SK-N-SH (cell line): ENCODE measurements at regions not wholly inside any gene's neighbourhood (a gene's known extent, or its start where the extent isn't known, plus 50 kb on each side); places are given as distances from the start of the nearest gene placed in this dataset.

ENCODE experiments used
- CTCF ChIA-PET: fragments of 300-600, 350-600 bp; formaldehyde crosslinking; extraction: SDS; loops from one replicate; lab custom pipeline; 2021; lab: Yijun Ruan, JAX
- POLR2A ChIA-PET: fragments of 350-600 bp; sonication (Branson Sonifier 250); formaldehyde crosslinking; extraction: SDS; loops from one replicate; lab custom pipeline; 2020; ENCODE audit warnings: antibody characterized with exemption, inconsistent platforms; lab: Yijun Ruan, JAX
- DNase-seq: peaks from one replicate; pipeline ENCODE4 v3.0.0; 2012
- H2AFZ ChIP-seq: fragments of 200-600 bp; sonication (generic); 2 replicates; pipeline ENCODE4 v1.8.1; 2016; ENCODE audit warnings: antibody characterized with exemption, mild to moderate bottlenecking, low read depth
- H3F3A ChIP-seq: fragments of 200-600 bp; sonication (generic); replicated peaks from 2 replicates; pipeline ENCODE3; 2016; ENCODE audit warnings: antibody characterized with exemption, mild to moderate bottlenecking; ENCODE audit not compliant: insufficient read depth
- H3K27ac ChIP-seq, 2 experiments: fragments of 200-500 bp in 1 of 2; fragments of 200-600 bp in 1 of 2; sonication (Bioruptor generic) in 1 of 2; sonication (generic), shearing (Covaris generic) in 1 of 2; 2 replicates each; pipeline versions ENCODE4 v1.5.1 to v1.6.1; 2014 to 2016; ENCODE audit warnings: low read depth in 2 of 2, inconsistent platforms in 1 of 2, low read length in 1 of 2, mild to moderate bottlenecking in 1 of 2, mixed read lengths in 1 of 2
- H3K27me3 ChIP-seq: fragments of 200-600 bp; sonication (generic), shearing (Covaris generic); 2 replicates; pipeline ENCODE4 v1.6.1; 2016; ENCODE audit warnings: mixed run types; ENCODE audit not compliant: insufficient read depth
- H3K36me3 ChIP-seq, 2 experiments: fragments of 200-500 bp in 1 of 2; fragments of 200-600 bp in 1 of 2; sonication (Bioruptor generic) in 1 of 2; sonication (generic) in 1 of 2; replicated peaks in 1 of 2; 2 replicates each; pipeline versions ENCODE3 to v1.5.1; 2014 to 2016; ENCODE audit warnings: low read length in 1 of 2, mild to moderate bottlenecking in 1 of 2; ENCODE audit not compliant: insufficient read depth in 2 of 2, control insufficient read depth in 1 of 2
- H3K4me1 ChIP-seq, 2 experiments: fragments of 200-500 bp in 1 of 2; fragments of 200-600 bp in 1 of 2; sonication (Bioruptor generic) in 1 of 2; sonication (generic), shearing (Covaris generic) in 1 of 2; 2 replicates each; pipeline versions ENCODE4 v1.5.1 to v1.6.1; 2014 to 2016; ENCODE audit warnings: low read depth in 1 of 2, low read length in 1 of 2, mixed run types in 1 of 2; ENCODE audit not compliant: insufficient read depth in 2 of 2, control insufficient read depth in 1 of 2
- H3K4me2 ChIP-seq: fragments of 200-600 bp; sonication (generic), shearing (Covaris generic); 2 replicates; pipeline ENCODE4 v1.6.1; 2017; ENCODE audit warnings: mixed run types
- H3K4me3 ChIP-seq, 2 experiments: fragments of 200-500 bp in 1 of 2; fragments of 200-600 bp in 1 of 2; sonication (Bioruptor generic) in 1 of 2; sonication (generic), shearing (Covaris generic) in 1 of 2; 2 replicates each; pipeline versions ENCODE4 v1.5.1 to v1.8.1; 2014 to 2016; ENCODE audit warnings: low read depth in 2 of 2, inconsistent platforms in 1 of 2, low read length in 1 of 2, mild to moderate bottlenecking in 1 of 2, mixed read lengths in 1 of 2, moderate library complexity in 1 of 2
- H3K79me2 ChIP-seq: fragments of 200-600 bp; sonication (generic); 2 replicates; pipeline ENCODE4 v1.8.1; 2017; ENCODE audit warnings: mild to moderate bottlenecking; ENCODE audit not compliant: insufficient read depth
- H3K9ac ChIP-seq: fragments of 200-600 bp; sonication (generic); 2 replicates; pipeline ENCODE4 v1.6.1; 2017; ENCODE audit warnings: mixed run types
- H3K9me2 ChIP-seq: fragments of 200-600 bp; sonication (generic); 2 replicates; pipeline ENCODE4 v1.6.1; 2017; ENCODE audit warnings: mixed run types
- H3K9me3 ChIP-seq: fragments of 200-600 bp; sonication (generic); 2 replicates; pipeline ENCODE4 v1.6.1; 2017; ENCODE audit warnings: mixed run types, mild to moderate bottlenecking, moderate library complexity
- H4K20me1 ChIP-seq: fragments of 200-600 bp; sonication (generic); 2 replicates; pipeline ENCODE4 v1.6.1; 2017; ENCODE audit warnings: mild to moderate bottlenecking, mixed run types; ENCODE audit not compliant: insufficient read depth
- FOXJ3 ChIP-seq: sonication (generic); formaldehyde crosslinking; IDR thresholded peaks from 2 replicates; pipeline ENCODE4 v1.5.1; 2020; ENCODE audit warnings: mild to moderate bottlenecking, missing genetic modification reagents
- GABPA ChIP-seq: IDR thresholded peaks from 2 replicates; pipeline ENCODE4 v1.4.0; 2012; ENCODE audit warnings: low read depth, mild to moderate bottlenecking
- GATA2 ChIP-seq: sonication (generic); formaldehyde crosslinking; IDR thresholded peaks from 2 replicates; pipeline ENCODE4 v1.5.0; 2020; ENCODE audit warnings: mild to moderate bottlenecking, missing genetic modification reagents
- JUND ChIP-seq: IDR thresholded peaks from 2 replicates; pipeline ENCODE4 v1.4.0; 2012
- MEF2A ChIP-seq: IDR thresholded peaks from 2 replicates; pipeline ENCODE4 v1.4.0; 2012; ENCODE audit warnings: low read depth, borderline replicate concordance
- POLR2AphosphoS5 ChIP-seq: IDR thresholded peaks from 2 replicates; pipeline ENCODE4 v1.6.1; 2012; ENCODE audit warnings: low read depth, low read length
- RFX5 ChIP-seq: IDR thresholded peaks from 2 replicates; pipeline ENCODE4 v1.6.1; 2012; ENCODE audit warnings: mild to moderate bottlenecking, improper control_type of control experiment, low read length
- RXRA ChIP-seq: IDR thresholded peaks from 2 replicates; pipeline ENCODE4 v1.4.0; 2012; ENCODE audit warnings: low read depth, mild to moderate bottlenecking, borderline replicate concordance
- SMC3 ChIP-seq: IDR thresholded peaks from 2 replicates; pipeline ENCODE4 v1.6.1; 2012; ENCODE audit warnings: low read depth, low read length, improper control_type of control experiment
- YY1 ChIP-seq: IDR thresholded peaks from 2 replicates; pipeline ENCODE4 v1.4.0; 2012; ENCODE audit warnings: low read depth, mild to moderate bottlenecking
- WGBS: methylation state at CpG from one replicate; pipeline ENCODE4 v1.1.6; 2017; ENCODE audit warnings: low lambda C conversion rate; 5-methylcytosine and 5-hydroxymethylcytosine counted together
- TF ChIP-seq, protein P1 (sequence below): IDR thresholded peaks from 2 replicates; pipeline ENCODE4 v1.4.0; 2012; ENCODE audit warnings: low read depth, borderline replicate concordance
- TF ChIP-seq, protein P2 (sequence below): IDR thresholded peaks from 2 replicates; pipeline ENCODE4 v1.4.0; 2012; ENCODE audit warnings: low read depth
- TF ChIP-seq, protein P3 (sequence below): IDR thresholded peaks from 2 replicates; pipeline ENCODE4 v1.6.1; 2012; ENCODE audit warnings: mild to moderate bottlenecking, low read depth, low read length, moderate library complexity
- TF ChIP-seq, protein P4 (sequence below): fragments of 150-350 bp; IDR thresholded peaks from 2 replicates; pipeline ENCODE4 v1.6.1; 2016; ENCODE audit warnings: mild to moderate bottlenecking, low read depth, low read length

DNA sequence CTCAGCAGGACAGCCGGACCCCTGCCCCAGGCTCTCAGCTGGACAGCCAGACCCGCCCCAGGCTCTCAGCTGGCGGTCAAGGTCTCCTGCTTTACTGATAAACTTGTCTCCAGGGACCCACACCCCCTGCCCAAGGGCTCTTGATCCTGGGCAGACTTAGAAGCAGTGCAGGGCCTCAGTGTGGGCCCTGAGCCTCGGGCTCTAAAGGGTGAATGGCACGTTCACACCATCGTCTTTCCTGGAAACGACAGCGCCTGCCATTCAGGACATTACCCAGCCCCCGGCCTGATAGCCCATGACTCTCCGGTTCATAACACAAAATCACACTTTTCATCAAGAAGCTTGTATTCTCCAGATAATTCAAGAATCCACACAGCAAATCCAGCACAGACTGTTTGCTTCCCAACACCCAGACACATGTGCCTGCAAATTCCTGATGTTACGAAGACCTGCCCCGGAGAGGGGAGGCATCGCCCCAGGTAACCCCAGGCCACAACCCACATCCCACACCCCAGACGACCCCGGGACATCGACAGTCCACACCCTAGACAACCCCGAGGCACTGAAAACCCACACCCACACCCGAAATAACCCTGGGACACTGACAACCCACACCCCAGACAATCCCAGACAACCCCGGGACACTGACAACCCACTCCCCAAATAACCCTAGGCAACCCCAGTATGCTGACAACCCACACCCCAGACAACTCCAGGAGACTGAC, 136.8 kb downstream of the FAM53A start:
- no peaks in the 10 kb centered on the region for H3F3A ChIP-seq
- no peak overlapping the region for H3K27ac ChIP-seq
- H3K79me2 ChIP-seq, result no peaks in the 10 kb centered on the region
- no peaks in the 10 kb centered on the region for H3K36me3 ChIP-seq
- H3K27me3 ChIP-seq, result peaks cover 20% of the 10 kb centered on the region; the same call in 1 of the 2 replicates
- CTCF ChIA-PET, result interaction anchor here (0.6 to 3.0 kb wide), 6 partner anchors 13 to 82 kb away, joined by 3 to 35 read pairs (median 4); no protein-coding TSS in a partner anchor
- no peaks in the 10 kb centered on the region for H4K20me1 ChIP-seq
- H3K4me2 ChIP-seq, result no peak overlapping the region
- H3K4me1 ChIP-seq, result no peaks in the 10 kb centered on the region
- 27% methylated on average over 10 of the region's 19 CpGs for whole genome bisulfite sequencing
- TF ChIP-seq RFX5 (no peak), SMC3 (no peak), FOXJ3 (no peak), POLR2AphosphoS5 (no peak), GABPA (no peak)
- TF ChIP-seq, protein P1, sequence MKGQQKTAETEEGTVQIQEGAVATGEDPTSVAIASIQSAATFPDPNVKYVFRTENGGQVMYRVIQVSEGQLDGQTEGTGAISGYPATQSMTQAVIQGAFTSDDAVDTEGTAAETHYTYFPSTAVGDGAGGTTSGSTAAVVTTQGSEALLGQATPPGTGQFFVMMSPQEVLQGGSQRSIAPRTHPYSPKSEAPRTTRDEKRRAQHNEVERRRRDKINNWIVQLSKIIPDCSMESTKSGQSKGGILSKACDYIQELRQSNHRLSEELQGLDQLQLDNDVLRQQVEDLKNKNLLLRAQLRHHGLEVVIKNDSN, result no peak
- TF ChIP-seq, protein P2, sequence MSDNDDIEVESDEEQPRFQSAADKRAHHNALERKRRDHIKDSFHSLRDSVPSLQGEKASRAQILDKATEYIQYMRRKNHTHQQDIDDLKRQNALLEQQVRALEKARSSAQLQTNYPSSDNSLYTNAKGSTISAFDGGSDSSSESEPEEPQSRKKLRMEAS, result no peak
- TF ChIP-seq, protein P3, sequence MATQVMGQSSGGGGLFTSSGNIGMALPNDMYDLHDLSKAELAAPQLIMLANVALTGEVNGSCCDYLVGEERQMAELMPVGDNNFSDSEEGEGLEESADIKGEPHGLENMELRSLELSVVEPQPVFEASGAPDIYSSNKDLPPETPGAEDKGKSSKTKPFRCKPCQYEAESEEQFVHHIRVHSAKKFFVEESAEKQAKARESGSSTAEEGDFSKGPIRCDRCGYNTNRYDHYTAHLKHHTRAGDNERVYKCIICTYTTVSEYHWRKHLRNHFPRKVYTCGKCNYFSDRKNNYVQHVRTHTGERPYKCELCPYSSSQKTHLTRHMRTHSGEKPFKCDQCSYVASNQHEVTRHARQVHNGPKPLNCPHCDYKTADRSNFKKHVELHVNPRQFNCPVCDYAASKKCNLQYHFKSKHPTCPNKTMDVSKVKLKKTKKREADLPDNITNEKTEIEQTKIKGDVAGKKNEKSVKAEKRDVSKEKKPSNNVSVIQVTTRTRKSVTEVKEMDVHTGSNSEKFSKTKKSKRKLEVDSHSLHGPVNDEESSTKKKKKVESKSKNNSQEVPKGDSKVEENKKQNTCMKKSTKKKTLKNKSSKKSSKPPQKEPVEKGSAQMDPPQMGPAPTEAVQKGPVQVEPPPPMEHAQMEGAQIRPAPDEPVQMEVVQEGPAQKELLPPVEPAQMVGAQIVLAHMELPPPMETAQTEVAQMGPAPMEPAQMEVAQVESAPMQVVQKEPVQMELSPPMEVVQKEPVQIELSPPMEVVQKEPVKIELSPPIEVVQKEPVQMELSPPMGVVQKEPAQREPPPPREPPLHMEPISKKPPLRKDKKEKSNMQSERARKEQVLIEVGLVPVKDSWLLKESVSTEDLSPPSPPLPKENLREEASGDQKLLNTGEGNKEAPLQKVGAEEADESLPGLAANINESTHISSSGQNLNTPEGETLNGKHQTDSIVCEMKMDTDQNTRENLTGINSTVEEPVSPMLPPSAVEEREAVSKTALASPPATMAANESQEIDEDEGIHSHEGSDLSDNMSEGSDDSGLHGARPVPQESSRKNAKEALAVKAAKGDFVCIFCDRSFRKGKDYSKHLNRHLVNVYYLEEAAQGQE, result no peak
- TF ChIP-seq, protein P4, sequence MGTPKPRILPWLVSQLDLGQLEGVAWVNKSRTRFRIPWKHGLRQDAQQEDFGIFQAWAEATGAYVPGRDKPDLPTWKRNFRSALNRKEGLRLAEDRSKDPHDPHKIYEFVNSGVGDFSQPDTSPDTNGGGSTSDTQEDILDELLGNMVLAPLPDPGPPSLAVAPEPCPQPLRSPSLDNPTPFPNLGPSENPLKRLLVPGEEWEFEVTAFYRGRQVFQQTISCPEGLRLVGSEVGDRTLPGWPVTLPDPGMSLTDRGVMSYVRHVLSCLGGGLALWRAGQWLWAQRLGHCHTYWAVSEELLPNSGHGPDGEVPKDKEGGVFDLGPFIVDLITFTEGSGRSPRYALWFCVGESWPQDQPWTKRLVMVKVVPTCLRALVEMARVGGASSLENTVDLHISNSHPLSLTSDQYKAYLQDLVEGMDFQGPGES, result no peak
- no peak for DNase-seq
- no peaks in the 10 kb centered on the region for H3K9me3 ChIP-seq
- no peak overlapping the region for H2AFZ ChIP-seq
- H3K9ac ChIP-seq, result no peak overlapping the region
- no peak overlapping the region for H3K4me3 ChIP-seq
- POLR2A ChIA-PET, result no interaction called here
- no peaks in the 10 kb centered on the region for H3K9me2 ChIP-seq

DNA sequence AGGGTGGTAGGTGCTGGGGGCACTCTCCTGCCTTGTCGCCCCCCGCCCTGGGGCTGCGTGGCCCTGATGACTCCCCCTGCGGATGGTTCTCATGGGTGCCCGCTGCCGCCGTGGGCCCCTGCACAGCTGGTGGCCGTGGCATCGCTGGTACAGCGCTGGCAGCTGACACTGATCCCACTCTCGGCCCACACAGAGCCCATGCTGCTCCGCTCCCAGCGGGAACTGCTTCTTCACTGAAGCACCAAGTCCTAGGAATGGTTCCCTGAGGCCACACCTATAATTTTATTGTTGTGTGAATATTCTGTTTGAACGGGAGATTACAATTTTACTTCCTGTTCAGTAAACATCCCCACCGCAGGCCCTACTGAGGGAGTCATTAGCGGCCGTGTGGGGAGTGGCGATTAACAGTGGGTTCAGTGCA, 138.6 kb upstream of the NKX1-1 start:
- CTCF ChIA-PET, result interaction anchor here (1.4 kb wide), 1 partner anchor 84 kb away, joined by 4 read pairs; no protein-coding TSS in a partner anchor
- Histone ChIP-seq H3F3A (no peaks in the 10 kb centered on the region), H3K79me2 (no peaks in the 10 kb centered on the region), H3K27me3 (peaks cover 20% of the 10 kb centered on the region; the same call in 1 of the 2 replicates), H3K27ac (no peak overlapping the region), H3K9me3 (no peaks in the 10 kb centered on the region), H3K9me2 (no peaks in the 10 kb centered on the region), H3K4me1 (no peaks in the 10 kb centered on the region), H3K4me3 (no peak overlapping the region), H3K36me3 (no peaks in the 10 kb centered on the region), H2AFZ (no peak overlapping the region), H3K4me2 (no peak overlapping the region), H4K20me1 (no peaks in the 10 kb centered on the region), H3K9ac (no peak overlapping the region)
- DNase-seq, result no peak
- 89% methylated on average over 7 of the region's 18 CpGs for WGBS
- POLR2A ChIA-PET, result no interaction called here
- TF ChIP-seq MEF2A (no peak), JUND (no peak), GATA2 (no peak), RXRA (no peak), YY1 (no peak), FOXJ3 (no peak)
- TF ChIP-seq, protein P3, result no peak
- TF ChIP-seq, protein P2, result no peak
